Esophagus squamous epithelium (tissue), 4 donors: ENCODE measurements at regions not wholly inside any gene's neighbourhood (a gene's known extent, or its start where the extent isn't known, plus 50 kb on each side); places are given as distances from the start of the nearest gene placed in this dataset.

ENCODE experiments used
- POLR2A ChIP-seq, 4 donors: fragments of 450-650 bp; IDR thresholded peaks; one replicate each; pipeline ENCODE4 v1.6.1; 2017; ENCODE audit warnings: antibody characterized with exemption in 4 of 4, mild to moderate bottlenecking in 4 of 4, moderate library complexity in 3 of 4
- TF ChIP-seq, protein P1 (sequence below), 6 experiments: fragments of 450-650 bp in 4 of 6; fragments of 200-600 bp in 2 of 6; sonication (generic) in 2 of 6; IDR thresholded peaks; one replicate each; pipeline ENCODE4 v1.5.1; 2016 to 2019; ENCODE audit warnings: antibody characterized with exemption in 6 of 6, mild to moderate bottlenecking in 4 of 6, moderate library complexity in 4 of 6

GRCh38 chr12:87092421-87092820, 836.2 kb upstream of the MGAT4C start:
- TF ChIP-seq, protein P1, sequence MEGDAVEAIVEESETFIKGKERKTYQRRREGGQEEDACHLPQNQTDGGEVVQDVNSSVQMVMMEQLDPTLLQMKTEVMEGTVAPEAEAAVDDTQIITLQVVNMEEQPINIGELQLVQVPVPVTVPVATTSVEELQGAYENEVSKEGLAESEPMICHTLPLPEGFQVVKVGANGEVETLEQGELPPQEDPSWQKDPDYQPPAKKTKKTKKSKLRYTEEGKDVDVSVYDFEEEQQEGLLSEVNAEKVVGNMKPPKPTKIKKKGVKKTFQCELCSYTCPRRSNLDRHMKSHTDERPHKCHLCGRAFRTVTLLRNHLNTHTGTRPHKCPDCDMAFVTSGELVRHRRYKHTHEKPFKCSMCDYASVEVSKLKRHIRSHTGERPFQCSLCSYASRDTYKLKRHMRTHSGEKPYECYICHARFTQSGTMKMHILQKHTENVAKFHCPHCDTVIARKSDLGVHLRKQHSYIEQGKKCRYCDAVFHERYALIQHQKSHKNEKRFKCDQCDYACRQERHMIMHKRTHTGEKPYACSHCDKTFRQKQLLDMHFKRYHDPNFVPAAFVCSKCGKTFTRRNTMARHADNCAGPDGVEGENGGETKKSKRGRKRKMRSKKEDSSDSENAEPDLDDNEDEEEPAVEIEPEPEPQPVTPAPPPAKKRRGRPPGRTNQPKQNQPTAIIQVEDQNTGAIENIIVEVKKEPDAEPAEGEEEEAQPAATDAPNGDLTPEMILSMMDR (IDR thresholded peaks at IDR 0.05) = no peak
- TF ChIP-seq POLR2A (IDR thresholded peaks at IDR 0.05) = no peak
